Transverse colon (tissue), 4 donors: ENCODE measurements at regions not wholly inside any gene's neighbourhood (a gene's known extent, or its start where the extent isn't known, plus 50 kb on each side); places are given as distances from the start of the nearest gene placed in this dataset.

Source experiments
- DNase-seq: peaks from one replicate; pipeline ENCODE4 v3.0.0-alpha.2; 2019
- H3K27ac ChIP-seq, 4 donors: fragments of 200-600 bp; sonication (generic); 2 replicates each; pipeline ENCODE4 v1.5.1; 2016 to 2018; ENCODE audit warnings: inconsistent platforms in 4 of 4
- H3K27me3 ChIP-seq: fragments of 200-600 bp; sonication (generic); 2 replicates; pipeline ENCODE4 v1.5.1; 2017; ENCODE audit warnings: inconsistent platforms
- H3K36me3 ChIP-seq, 4 donors: fragments of 200-600 bp; sonication (generic); 2 replicates each; pipeline ENCODE4 v1.5.1; 2017 to 2019; ENCODE audit warnings: inconsistent platforms in 4 of 4
- H3K4me1 ChIP-seq, 4 donors: fragments of 200-600 bp; sonication (generic); 2 replicates each; pipeline ENCODE4 v1.5.1; 2017 to 2020; ENCODE audit warnings: inconsistent platforms in 4 of 4
- H3K4me3 ChIP-seq, 4 donors: fragments of 200-600 bp; sonication (generic); 1 replicate in 1 of 4; 2 replicates in 3 of 4; pipeline versions ENCODE4 v1.5.1 to v1.6.1; 2017 to 2019; ENCODE audit warnings: inconsistent platforms in 4 of 4
- H3K9me3 ChIP-seq, 2 donors: fragments of 200-600 bp; sonication (generic); 2 replicates each; pipeline ENCODE4 v1.5.1; 2017 to 2019; ENCODE audit warnings: inconsistent platforms in 2 of 2
- EP300 ChIP-seq: sonication (generic); formaldehyde crosslinking; IDR thresholded peaks from one replicate; pipeline ENCODE4 v1.6.1; 2017; ENCODE audit warnings: antibody characterized with exemption, low read depth
- POLR2A ChIP-seq: fragments of 450-650 bp; IDR thresholded peaks from one replicate; pipeline ENCODE4 v1.6.1; 2016; ENCODE audit warnings: antibody characterized with exemption, mild to moderate bottlenecking, moderate library complexity
- POLR2AphosphoS5 ChIP-seq, 3 donors: sonication (generic); formaldehyde crosslinking; IDR thresholded peaks; one replicate each; pipeline ENCODE4 v1.6.1; 2016; ENCODE audit warnings: antibody characterized with exemption in 3 of 3
- WGBS, 2 donors: methylation state at CpG; one replicate each; pipeline ENCODE4 v1.1.5; 2018; ENCODE audit warnings: low coverage in 1 of 2; 5-methylcytosine and 5-hydroxymethylcytosine counted together
- in situ Hi-C, 4 donors: fragments of 200-750 bp; cut with MboI; loops; one replicate each; pipeline versions ENCODE4 v1.15.0 to v1.15.1; 2017; ENCODE audit warnings: low sequenced_read_pairs in 3 of 4, low pct_ligation_motif_present in 1 of 4, low pct_unique_long_range_greater_than_20kb in 1 of 4
- intact Hi-C: fragments of 100-400 bp; cut with DNase I; formaldehyde crosslinking; loops from one replicate; pipeline ENCODE4 v1.15.1; 2023; ENCODE audit warnings: low total_unique reads
- TF ChIP-seq, protein P1 (sequence below), 5 experiments: fragments of 200-600 bp in 3 of 5; fragments of 450-650 bp in 2 of 5; sonication (generic) in 3 of 5; IDR thresholded peaks; 1 replicate in 2 of 5; 2 replicates in 3 of 5; pipeline ENCODE4 v1.5.1; 2016 to 2017; ENCODE audit warnings: antibody characterized with exemption in 5 of 5, inconsistent platforms in 3 of 5, mild to moderate bottlenecking in 2 of 5, moderate library complexity in 1 of 5

DNA sequence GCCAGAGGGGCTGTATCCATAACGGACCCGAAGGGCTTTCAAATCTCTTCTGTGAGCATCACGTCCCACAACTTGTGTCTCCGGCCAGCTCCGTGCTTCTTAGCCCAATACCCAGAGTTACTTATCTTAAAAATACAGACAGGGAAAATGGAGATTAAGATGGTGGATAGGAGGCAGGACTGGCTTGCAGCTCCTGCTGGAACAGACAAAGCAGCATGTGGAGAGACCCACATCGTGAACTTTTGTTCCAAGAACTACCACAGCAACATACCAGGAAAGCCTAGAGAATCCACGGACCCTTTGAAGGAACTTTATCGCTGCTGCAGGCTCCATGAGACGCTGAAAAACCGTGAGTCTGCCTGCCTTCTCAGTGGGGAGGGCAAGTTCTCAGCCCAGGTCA, 113.7 kb downstream of the RNASET2 start:
- intact Hi-C loops (no loop called here), in situ Hi-C loops (no loop called here)
- Histone ChIP-seq H3K4me1 (no peaks in the 10 kb centered on the region), H3K36me3 (no peaks in the 10 kb centered on the region), H3K9me3 (peaks cover 0 to 5% of the 10 kb centered on the region in 2 donors), H3K4me3 (no peak overlapping the region), H3K27me3 (no peaks in the 10 kb centered on the region), H3K27ac (no peak overlapping the region)
- TF ChIP-seq, protein P1, sequence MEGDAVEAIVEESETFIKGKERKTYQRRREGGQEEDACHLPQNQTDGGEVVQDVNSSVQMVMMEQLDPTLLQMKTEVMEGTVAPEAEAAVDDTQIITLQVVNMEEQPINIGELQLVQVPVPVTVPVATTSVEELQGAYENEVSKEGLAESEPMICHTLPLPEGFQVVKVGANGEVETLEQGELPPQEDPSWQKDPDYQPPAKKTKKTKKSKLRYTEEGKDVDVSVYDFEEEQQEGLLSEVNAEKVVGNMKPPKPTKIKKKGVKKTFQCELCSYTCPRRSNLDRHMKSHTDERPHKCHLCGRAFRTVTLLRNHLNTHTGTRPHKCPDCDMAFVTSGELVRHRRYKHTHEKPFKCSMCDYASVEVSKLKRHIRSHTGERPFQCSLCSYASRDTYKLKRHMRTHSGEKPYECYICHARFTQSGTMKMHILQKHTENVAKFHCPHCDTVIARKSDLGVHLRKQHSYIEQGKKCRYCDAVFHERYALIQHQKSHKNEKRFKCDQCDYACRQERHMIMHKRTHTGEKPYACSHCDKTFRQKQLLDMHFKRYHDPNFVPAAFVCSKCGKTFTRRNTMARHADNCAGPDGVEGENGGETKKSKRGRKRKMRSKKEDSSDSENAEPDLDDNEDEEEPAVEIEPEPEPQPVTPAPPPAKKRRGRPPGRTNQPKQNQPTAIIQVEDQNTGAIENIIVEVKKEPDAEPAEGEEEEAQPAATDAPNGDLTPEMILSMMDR (IDR thresholded peaks at IDR 0.05) = no peak
- TF ChIP-seq POLR2AphosphoS5 (IDR thresholded peaks at IDR 0.05) (no peak), POLR2A (no peak), EP300 (no peak)
- no peak for DNase-seq
- 91% methylated on average over 4 to 10 of the region's 10 CpGs for WGBS, 2 donors

DNA sequence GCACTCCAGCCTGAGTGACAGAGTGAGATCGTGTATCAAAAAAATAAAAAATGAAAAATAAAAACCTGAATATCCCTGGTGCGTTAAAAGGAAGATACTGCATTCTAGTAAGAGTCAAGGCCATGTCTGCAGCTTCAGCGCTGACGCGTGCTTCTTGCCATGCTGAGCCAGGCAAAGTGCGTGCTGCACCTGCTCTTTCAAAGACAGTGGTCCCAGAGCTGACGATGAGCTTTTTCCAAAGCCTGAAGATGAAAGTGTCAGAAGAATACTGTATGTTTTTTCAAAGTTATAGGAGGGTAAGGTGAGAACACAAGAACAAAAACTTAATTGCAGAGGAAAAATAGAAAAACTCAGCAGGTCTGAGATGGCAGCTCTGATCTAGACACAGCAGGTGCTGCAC, 115.1 kb downstream of the RNASET2 start:
- Histone ChIP-seq H3K27me3 (no peaks in the 10 kb centered on the region), H3K4me1 (no peaks in the 10 kb centered on the region), H3K4me3 (no peak overlapping the region), H3K36me3 (no peaks in the 10 kb centered on the region), H3K9me3 (no peaks in the 10 kb centered on the region), H3K27ac (no peak overlapping the region)
- in situ Hi-C loops = no loop called here
- no peak for DNase-seq
- intact Hi-C loops = no loop called here
- 89 to 94% methylated on average over 7 of the region's 7 CpGs for WGBS, 2 donors
- TF ChIP-seq POLR2A = no peak
- TF ChIP-seq POLR2AphosphoS5 (IDR thresholded peaks at IDR 0.05) = no peak
- no peak for TF ChIP-seq EP300
- TF ChIP-seq, protein P1 (IDR thresholded peaks at IDR 0.05) = no peak

DNA sequence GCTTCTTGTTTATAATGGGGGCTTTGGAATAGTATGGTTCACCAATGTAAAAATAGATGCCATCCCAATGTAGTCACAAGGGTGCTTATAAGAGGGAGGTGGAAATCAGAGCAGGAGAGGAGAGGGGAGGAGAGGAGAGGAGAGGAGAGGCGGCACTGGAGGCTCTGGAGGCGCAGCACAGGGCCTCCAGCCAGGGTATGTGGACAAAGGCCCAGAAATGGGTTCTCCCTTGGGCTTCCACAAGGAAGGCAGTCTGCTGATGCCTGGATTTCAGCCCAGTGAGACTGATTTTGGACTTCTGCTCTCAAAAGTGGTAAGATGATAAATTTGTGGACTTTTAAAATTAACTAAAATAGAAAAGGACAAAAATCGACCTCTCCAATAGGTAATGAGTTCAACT, 116.8 kb downstream of the RNASET2 start:
- intact Hi-C loops = no loop called here

DNA sequence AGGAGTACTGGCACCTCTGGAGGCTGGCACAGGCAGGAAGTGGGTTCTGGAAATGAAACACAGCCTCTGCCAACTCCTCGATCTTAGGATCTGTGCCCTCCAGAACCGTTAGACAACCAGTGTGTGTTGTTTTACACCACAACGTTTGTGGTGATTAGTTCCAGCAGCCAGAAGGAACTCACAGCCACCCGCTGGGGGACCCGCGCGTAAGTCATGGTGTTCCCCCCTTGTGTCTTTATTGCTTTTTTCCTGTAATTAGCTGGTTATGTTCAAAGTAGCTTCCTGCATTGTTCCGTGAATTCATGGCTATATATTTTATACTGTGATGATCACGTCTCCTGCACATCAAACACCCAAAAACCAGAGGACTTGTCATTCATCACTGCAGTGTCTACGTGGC, 117.4 kb downstream of the RNASET2 start:
- WGBS, 2 donors = 76 to 80% methylated on average over 10 of the region's 10 CpGs
- Histone ChIP-seq H3K4me1 (no peaks in the 10 kb centered on the region), H3K9me3 (no peaks in the 10 kb centered on the region), H3K27ac (no peak overlapping the region), H3K36me3 (no peaks in the 10 kb centered on the region), H3K4me3 (no peak overlapping the region), H3K27me3 (no peaks in the 10 kb centered on the region)
- in situ Hi-C loops = no loop called here
- TF ChIP-seq POLR2AphosphoS5 (IDR thresholded peaks at IDR 0.05) (no peak), EP300 (no peak)
- DNase-seq = no peak
- intact Hi-C loops = no loop called here

More for the DNA sequence above, 116.8 kb downstream of the RNASET2 start:
- DNase-seq = no peak
- Histone ChIP-seq H3K9me3 (no peaks in the 10 kb centered on the region), H3K27me3 (no peaks in the 10 kb centered on the region), H3K27ac (no peak overlapping the region), H3K4me1 (no peaks in the 10 kb centered on the region), H3K36me3 (no peaks in the 10 kb centered on the region), H3K4me3 (no peak overlapping the region)
- in situ Hi-C loops = no loop called here
- 69 to 77% methylated on average over 1 to 3 of the region's 3 CpGs for WGBS, 2 donors
- TF ChIP-seq EP300 (no peak), POLR2A (no peak), POLR2AphosphoS5 (IDR thresholded peaks at IDR 0.05) (no peak)
- TF ChIP-seq, protein P1 (IDR thresholded peaks at IDR 0.05) = no peak
